GM23248 (cell line): ENCODE measurements at regions not wholly inside any gene's neighbourhood (a gene's known extent, or its start where the extent isn't known, plus 50 kb on each side); places are given as distances from the start of the nearest gene placed in this dataset.

ENCODE experiments used
- EZH2 ChIP-seq: fragments of 200-600 bp; sonication (generic); IDR thresholded peaks from 2 replicates; pipeline ENCODE4 v1.6.1; 2018; ENCODE audit warnings: antibody characterized with exemption, mild to moderate bottlenecking; ENCODE audit not compliant: insufficient read depth, poor library complexity, severe bottlenecking
- EZH2phosphoT487 ChIP-seq: fragments of 200-600 bp; sonication (generic); IDR thresholded peaks from 2 replicates; pipeline ENCODE4 v1.6.1; 2018; ENCODE audit warnings: antibody characterized with exemption, moderate library complexity, mild to moderate bottlenecking, low read depth; ENCODE audit not compliant: insufficient read depth

DNA sequence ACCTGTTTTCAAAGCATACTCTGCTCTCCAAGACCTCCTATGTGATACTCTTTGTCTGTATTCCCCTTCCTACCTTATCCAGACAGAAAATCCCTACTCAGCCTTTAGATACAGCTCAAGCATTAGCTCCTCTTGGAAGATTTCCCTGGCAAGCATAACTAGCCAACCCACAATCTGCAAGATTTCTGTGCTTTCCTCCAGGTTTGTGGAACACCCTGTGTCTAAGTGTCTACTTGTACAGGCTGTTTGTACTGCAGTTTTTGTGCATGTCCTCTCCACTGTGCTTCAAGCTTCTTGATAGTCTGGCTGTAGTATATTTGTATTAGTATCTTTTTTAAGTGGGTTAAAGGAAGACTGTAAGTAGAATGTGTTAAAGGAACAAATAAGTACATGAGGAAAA lies 203.7 kb downstream of the RFC3 start:
- no peak for TF ChIP-seq EZH2
- TF ChIP-seq EZH2phosphoT487: no peak
